ENCODE measurements at regions not wholly inside any gene's neighbourhood (a gene's known extent, or its start where the extent isn't known, plus 50 kb on each side); places are given as distances from the start of the nearest gene placed in this dataset.

GRCh38 chr1:172885411-172885810 is 165.3 kb downstream of the TNFSF18 start:
- H3K9ac ChIP-seq (ENCODE audit: insufficient read length), result no peak overlapping the region
- no peaks in the 10 kb centered on the region for H3K36me3 ChIP-seq (ENCODE audit: insufficient read depth, low read length)
- H3K4me3 ChIP-seq, result no peak overlapping the region
- no peak for DNase-seq (ENCODE audit: low read depth, low spot score)
- no peak overlapping the region for H3K27ac ChIP-seq
- TF ChIP-seq EZH2 (IDR thresholded peaks at IDR 0.05) (no peak), POLR2AphosphoS5 (IDR thresholded peaks at IDR 0.05; ENCODE audit: borderline replicate concordance, low read depth, low read length) (no peak), FOXP2 (optimal IDR thresholded peaks at IDR 0.05; ENCODE audit: control extremely low read depth, extremely low read length, insufficient read depth) (no peak)
- H3K9me3 ChIP-seq (ENCODE audit: low read depth, low read length), result no peaks in the 10 kb centered on the region

- Histone ChIP-seq H3K27ac (no peak overlapping the region), H3K36me3 (ENCODE audit: insufficient read depth, low read length) (no peaks in the 10 kb centered on the region), H3K4me3 (no peak overlapping the region), H3K9ac (ENCODE audit: insufficient read length) (no peak overlapping the region), H3K9me3 (ENCODE audit: low read depth, low read length) (no peaks in the 10 kb centered on the region)
- no peak for DNase-seq (ENCODE audit: low read depth, low spot score)
- TF ChIP-seq FOXP2 (optimal IDR thresholded peaks at IDR 0.05; ENCODE audit: control extremely low read depth, extremely low read length, insufficient read depth) (no peak), POLR2AphosphoS5 (IDR thresholded peaks at IDR 0.05; ENCODE audit: borderline replicate concordance, low read depth, low read length) (no peak), EZH2 (IDR thresholded peaks at IDR 0.05) (no peak)
Measured at GRCh38 chr1:172885971-172886370, 164.8 kb downstream of the TNFSF18 start.

- no peak for DNase-seq (ENCODE audit: low read depth, low spot score)
- H3K9ac ChIP-seq (ENCODE audit: insufficient read length), result no peak overlapping the region
- no peaks in the 10 kb centered on the region for H3K9me3 ChIP-seq (ENCODE audit: low read depth, low read length)
- H3K4me3 ChIP-seq, result no peak overlapping the region
- H3K27ac ChIP-seq, result no peak overlapping the region
- H3K36me3 ChIP-seq (ENCODE audit: insufficient read depth, low read length), result no peaks in the 10 kb centered on the region
- no peak for TF ChIP-seq FOXP2 (optimal IDR thresholded peaks at IDR 0.05; ENCODE audit: control extremely low read depth, extremely low read length, insufficient read depth)
- no peak for TF ChIP-seq POLR2AphosphoS5 (IDR thresholded peaks at IDR 0.05; ENCODE audit: borderline replicate concordance, low read depth, low read length)
- no peak for TF ChIP-seq EZH2 (IDR thresholded peaks at IDR 0.05)
Measured at GRCh38 chr1:172887162-172887561, 163.6 kb downstream of the TNFSF18 start.

DNA sequence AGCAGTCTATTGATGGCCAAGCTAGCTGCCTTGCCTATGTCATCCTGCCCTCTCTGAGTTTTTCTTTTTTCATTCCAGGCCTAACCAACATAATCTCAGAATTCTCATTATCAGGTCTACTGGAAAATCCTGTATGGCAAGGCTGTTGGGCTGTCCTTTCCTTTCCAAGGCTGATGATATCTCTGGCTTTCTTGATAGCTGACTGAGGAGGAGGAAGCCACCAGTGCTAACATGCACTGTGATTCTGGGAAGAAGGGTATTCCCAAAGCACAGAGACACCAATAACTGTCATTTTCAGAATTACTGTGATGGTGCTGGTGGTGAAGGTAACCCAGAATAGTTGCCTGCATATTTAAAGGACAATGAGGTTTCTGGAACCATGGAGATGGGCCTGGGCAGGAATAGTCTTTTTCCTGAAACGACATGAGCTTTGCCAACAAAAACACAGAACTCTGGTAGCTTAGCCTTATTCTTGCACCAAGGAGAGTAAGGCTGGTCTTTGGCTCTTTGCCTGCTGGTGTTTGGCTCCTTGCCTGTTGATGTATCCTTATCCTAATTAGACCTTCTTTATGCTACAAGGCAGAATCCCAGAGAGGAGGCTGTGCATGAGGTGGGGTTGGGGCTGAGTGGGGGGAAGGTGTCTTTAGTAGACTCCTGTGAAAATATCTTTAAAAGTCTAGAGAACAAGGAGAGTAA is 157.4 kb downstream of the TNFSF18 start:
- no peak overlapping the region for H3K9ac ChIP-seq (ENCODE audit: insufficient read length)
- no peaks in the 10 kb centered on the region for H3K36me3 ChIP-seq (ENCODE audit: insufficient read depth, low read length)
- no peak overlapping the region for H3K4me3 ChIP-seq
- no peak overlapping the region for H3K27ac ChIP-seq
- TF ChIP-seq POLR2AphosphoS5 (IDR thresholded peaks at IDR 0.05; ENCODE audit: borderline replicate concordance, low read depth, low read length) (no peak), EZH2 (IDR thresholded peaks at IDR 0.05) (no peak), FOXP2 (optimal IDR thresholded peaks at IDR 0.05; ENCODE audit: control extremely low read depth, extremely low read length, insufficient read depth) (no peak)
- H3K9me3 ChIP-seq (ENCODE audit: low read depth, low read length), result no peaks in the 10 kb centered on the region
- no peak for DNase-seq (ENCODE audit: low read depth, low spot score)

DNA sequence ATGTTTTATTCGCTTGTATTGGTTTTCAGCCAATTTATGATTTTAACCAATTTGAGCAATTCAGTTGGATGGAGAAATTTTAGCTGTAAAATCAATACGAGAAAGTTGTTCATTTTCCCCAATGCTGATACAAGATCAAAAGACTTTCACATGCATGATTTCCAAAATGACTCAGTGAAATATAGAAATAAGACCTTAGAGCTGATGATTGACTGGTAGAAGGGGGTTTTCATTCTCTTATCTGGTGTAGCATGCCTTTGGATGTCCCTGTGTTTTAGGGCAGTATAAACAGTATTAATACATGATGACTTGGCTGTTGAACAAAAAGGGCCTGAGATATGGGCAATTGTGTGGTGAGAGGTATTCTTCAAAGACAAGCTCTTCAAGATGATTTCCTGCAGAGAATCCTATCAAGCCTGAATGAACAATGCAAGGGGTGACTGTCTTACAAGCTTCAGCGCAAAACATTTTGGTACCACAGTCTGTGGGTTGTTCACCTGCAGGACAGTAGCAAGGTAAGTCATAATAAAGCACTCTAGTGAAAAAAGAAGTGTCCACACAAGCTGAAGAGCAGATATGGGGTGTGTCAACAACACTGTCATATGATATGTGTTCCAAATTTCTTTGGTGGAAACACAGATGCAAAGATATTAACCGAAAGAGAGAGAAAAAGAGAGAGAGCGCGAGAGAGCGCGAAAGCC is 156.2 kb downstream of the TNFSF18 start:
- no peak for DNase-seq (ENCODE audit: low read depth, low spot score)
- Histone ChIP-seq H3K9me3 (ENCODE audit: low read depth, low read length) (no peaks in the 10 kb centered on the region), H3K36me3 (ENCODE audit: insufficient read depth, low read length) (no peaks in the 10 kb centered on the region), H3K27ac (no peak overlapping the region), H3K9ac (ENCODE audit: insufficient read length) (no peak overlapping the region), H3K4me3 (no peak overlapping the region)
- TF ChIP-seq EZH2 (IDR thresholded peaks at IDR 0.05), result no peak
- no peak for TF ChIP-seq POLR2AphosphoS5 (IDR thresholded peaks at IDR 0.05; ENCODE audit: borderline replicate concordance, low read depth, low read length)
- no peak for TF ChIP-seq FOXP2 (optimal IDR thresholded peaks at IDR 0.05; ENCODE audit: control extremely low read depth, extremely low read length, insufficient read depth)

- no peak overlapping the region for H3K4me3 ChIP-seq
- TF ChIP-seq FOXP2 (optimal IDR thresholded peaks at IDR 0.05; ENCODE audit: control extremely low read depth, extremely low read length, insufficient read depth), result no peak
- no peak for TF ChIP-seq POLR2AphosphoS5 (IDR thresholded peaks at IDR 0.05; ENCODE audit: borderline replicate concordance, low read depth, low read length)
- TF ChIP-seq EZH2 (IDR thresholded peaks at IDR 0.05), result no peak
- DNase-seq (ENCODE audit: low read depth, low spot score), result no peak
- no peaks in the 10 kb centered on the region for H3K36me3 ChIP-seq (ENCODE audit: insufficient read depth, low read length)
- no peak overlapping the region for H3K27ac ChIP-seq
- no peaks in the 10 kb centered on the region for H3K9me3 ChIP-seq (ENCODE audit: low read depth, low read length)
- no peak overlapping the region for H3K9ac ChIP-seq (ENCODE audit: insufficient read length)
Measured at GRCh38 chr1:172895050-172895460, 155.7 kb downstream of the TNFSF18 start.

GRCh38 chr1:172895761-172896160 is 155.0 kb downstream of the TNFSF18 start:
- Histone ChIP-seq H3K27ac (no peak overlapping the region), H3K9me3 (ENCODE audit: low read depth, low read length) (no peaks in the 10 kb centered on the region), H3K9ac (ENCODE audit: insufficient read length) (no peak overlapping the region), H3K4me3 (no peak overlapping the region), H3K36me3 (ENCODE audit: insufficient read depth, low read length) (no peaks in the 10 kb centered on the region)
- TF ChIP-seq FOXP2 (optimal IDR thresholded peaks at IDR 0.05; ENCODE audit: control extremely low read depth, extremely low read length, insufficient read depth) (no peak), EZH2 (IDR thresholded peaks at IDR 0.05) (no peak), POLR2AphosphoS5 (IDR thresholded peaks at IDR 0.05; ENCODE audit: borderline replicate concordance, low read depth, low read length) (no peak)
- DNase-seq (ENCODE audit: low read depth, low spot score), result no peak

- Histone ChIP-seq H3K4me3 (no peak overlapping the region), H3K9me3 (ENCODE audit: low read depth, low read length) (no peaks in the 10 kb centered on the region), H3K9ac (ENCODE audit: insufficient read length) (no peak overlapping the region), H3K27ac (no peak overlapping the region), H3K36me3 (ENCODE audit: insufficient read depth, low read length) (no peaks in the 10 kb centered on the region)
- no peak for DNase-seq (ENCODE audit: low read depth, low spot score)
- no peak for TF ChIP-seq EZH2 (IDR thresholded peaks at IDR 0.05)
- no peak for TF ChIP-seq FOXP2 (optimal IDR thresholded peaks at IDR 0.05; ENCODE audit: control extremely low read depth, extremely low read length, insufficient read depth)
Measured at GRCh38 chr1:172897738-172898137, 153.0 kb downstream of the TNFSF18 start.

Measured in SK-N-MC (cell line).